AG10803 (cell line): ENCODE measurements at regions not wholly inside any gene's neighbourhood (a gene's known extent, or its start where the extent isn't known, plus 50 kb on each side); places are given as distances from the start of the nearest gene placed in this dataset.

Source experiments
- DNase-seq: peaks from one replicate; pipeline ENCODE4 v3.0.0; 2010; ENCODE audit warnings: low read depth
- H3K4me3 ChIP-seq: 2 replicates; pipeline ENCODE4 v1.5.1; 2011; ENCODE audit warnings: mild to moderate bottlenecking, low read length, control low read depth
- TF ChIP-seq, protein P1 (sequence below): conservative IDR thresholded peaks from 2 replicates; pipeline ENCODE4 v1.5.1; 2011; ENCODE audit warnings: mild to moderate bottlenecking, low read length, control low read depth, inconsistent platforms

DNA sequence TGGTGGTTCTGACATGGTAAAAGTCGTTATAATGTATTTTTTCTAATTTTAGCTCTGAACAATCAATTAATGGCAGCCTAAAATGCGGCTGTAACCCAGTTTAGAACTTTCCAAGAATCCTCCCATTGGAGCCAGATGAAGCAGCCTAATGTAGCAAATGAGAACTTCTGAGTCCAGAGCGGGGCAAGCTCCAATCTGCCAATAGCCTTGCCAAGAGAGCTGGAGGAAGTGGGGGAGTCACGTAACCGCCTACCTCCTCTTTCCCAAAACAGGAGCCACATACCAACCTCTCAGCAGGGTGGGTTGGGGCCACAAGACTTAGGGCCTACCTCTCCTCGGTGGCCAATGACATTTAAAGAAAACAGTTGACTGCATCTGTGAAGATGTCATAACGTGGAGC is 230.6 kb downstream of the SOD2 start:
- DNase-seq, result no peak
- TF ChIP-seq, protein P1, sequence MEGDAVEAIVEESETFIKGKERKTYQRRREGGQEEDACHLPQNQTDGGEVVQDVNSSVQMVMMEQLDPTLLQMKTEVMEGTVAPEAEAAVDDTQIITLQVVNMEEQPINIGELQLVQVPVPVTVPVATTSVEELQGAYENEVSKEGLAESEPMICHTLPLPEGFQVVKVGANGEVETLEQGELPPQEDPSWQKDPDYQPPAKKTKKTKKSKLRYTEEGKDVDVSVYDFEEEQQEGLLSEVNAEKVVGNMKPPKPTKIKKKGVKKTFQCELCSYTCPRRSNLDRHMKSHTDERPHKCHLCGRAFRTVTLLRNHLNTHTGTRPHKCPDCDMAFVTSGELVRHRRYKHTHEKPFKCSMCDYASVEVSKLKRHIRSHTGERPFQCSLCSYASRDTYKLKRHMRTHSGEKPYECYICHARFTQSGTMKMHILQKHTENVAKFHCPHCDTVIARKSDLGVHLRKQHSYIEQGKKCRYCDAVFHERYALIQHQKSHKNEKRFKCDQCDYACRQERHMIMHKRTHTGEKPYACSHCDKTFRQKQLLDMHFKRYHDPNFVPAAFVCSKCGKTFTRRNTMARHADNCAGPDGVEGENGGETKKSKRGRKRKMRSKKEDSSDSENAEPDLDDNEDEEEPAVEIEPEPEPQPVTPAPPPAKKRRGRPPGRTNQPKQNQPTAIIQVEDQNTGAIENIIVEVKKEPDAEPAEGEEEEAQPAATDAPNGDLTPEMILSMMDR, result no peak
- no peak overlapping the region for H3K4me3 ChIP-seq

GRCh38 chr6:159461998-159462397 is 231.0 kb downstream of the SOD2 start:
- DNase-seq, result no peak
- H3K4me3 ChIP-seq, result no peak overlapping the region
- TF ChIP-seq, protein P1, result no peak

- DNase-seq, result peak; percentile 3
- TF ChIP-seq, protein P1, result no peak
- no peak overlapping the region for H3K4me3 ChIP-seq
Observed at GRCh38 chr6:159461266-159461665, 231.8 kb downstream of the SOD2 start.

GRCh38 chr6:159460476-159460875 is 232.6 kb downstream of the SOD2 start:
- no peak for DNase-seq
- H3K4me3 ChIP-seq, result no peak overlapping the region
- TF ChIP-seq, protein P1, result no peak

DNA sequence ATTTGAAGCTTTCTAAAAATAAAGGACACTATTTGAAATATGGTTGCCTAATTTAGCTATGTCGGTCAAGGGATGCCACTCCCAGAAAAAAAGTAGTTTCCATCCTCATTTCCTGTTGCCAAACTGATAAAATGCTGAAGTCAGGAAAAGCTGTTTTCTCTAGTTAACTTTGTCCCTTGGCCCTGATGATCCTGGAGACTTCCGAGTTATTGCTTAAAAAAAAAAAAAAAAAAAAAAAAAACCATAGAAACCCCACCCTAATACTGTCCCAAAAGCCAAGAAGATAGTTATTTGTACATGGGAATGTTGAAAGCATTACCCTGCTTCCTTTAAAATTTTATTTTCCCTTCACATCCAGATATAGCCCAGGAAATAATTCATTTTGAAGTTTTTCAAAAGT is 236.7 kb downstream of the SOD2 start:
- TF ChIP-seq, protein P1, result no peak
- H3K4me3 ChIP-seq, result no peak overlapping the region
- no peak for DNase-seq

DNA sequence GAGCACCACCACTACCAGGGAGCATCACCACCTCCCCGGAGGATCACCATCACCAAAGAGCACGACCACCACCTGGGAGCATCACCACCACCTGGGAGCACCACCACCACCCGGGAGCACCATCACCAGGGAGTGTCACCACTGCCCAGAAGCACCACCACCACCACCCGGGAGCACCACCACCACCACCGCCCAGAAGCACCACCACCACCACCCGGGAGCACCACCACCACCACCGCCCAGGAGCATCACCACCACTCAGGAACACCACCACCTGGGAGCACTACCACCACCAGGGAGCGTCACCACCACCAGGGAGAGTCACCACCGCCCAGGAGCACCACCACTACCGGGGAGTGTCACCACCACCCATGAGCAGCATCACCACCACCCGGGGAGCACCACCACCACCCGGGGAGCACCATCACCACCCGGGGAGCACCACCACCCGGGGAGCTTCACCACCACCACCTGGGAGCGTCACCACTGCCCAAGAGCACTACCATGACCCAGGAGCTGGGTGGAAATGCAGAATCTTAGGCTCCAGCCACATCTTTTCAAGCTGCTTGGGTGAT is 237.3 kb downstream of the SOD2 start:
- TF ChIP-seq, protein P1, result no peak
- no peak overlapping the region for H3K4me3 ChIP-seq
- DNase-seq, result no peak

DNA sequence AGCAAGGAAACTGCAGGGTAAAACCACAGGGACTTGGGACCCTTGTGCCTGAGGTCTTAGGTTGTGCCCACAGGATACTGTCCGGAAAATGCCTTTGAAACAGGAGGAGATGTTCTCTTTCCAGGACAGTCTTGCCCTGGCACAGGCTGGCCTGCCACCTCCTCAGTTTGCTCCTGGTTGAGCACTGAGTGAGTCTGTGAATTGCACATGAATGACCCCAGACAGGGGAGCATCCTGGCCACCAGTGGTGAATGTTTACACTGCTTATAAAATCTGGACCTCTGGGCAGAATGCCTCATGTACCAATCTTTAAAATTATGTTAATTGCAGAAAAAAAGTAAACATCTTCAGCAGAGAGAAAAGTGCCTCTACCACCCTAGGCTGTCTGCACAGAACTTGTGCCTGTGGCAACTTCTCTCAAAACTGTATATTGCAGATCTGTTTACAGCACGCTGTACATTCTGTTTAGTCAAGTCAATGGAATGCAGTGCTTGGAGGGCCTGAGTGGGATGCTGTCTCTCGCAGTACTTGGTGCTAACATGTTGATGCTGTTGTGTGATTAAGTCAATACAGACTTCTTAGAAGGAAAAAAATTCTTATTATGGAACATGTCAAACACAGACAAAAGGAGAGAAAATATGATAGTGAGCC is 242.1 kb downstream of the SOD2 start:
- H3K4me3 ChIP-seq, result no peak overlapping the region
- peak; percentile 29 for DNase-seq
- TF ChIP-seq, protein P1, result no peak
